ENCODE measurements at regions not wholly inside any gene's neighbourhood (a gene's known extent, or its start where the extent isn't known, plus 50 kb on each side); places are given as distances from the start of the nearest gene placed in this dataset.

DNA sequence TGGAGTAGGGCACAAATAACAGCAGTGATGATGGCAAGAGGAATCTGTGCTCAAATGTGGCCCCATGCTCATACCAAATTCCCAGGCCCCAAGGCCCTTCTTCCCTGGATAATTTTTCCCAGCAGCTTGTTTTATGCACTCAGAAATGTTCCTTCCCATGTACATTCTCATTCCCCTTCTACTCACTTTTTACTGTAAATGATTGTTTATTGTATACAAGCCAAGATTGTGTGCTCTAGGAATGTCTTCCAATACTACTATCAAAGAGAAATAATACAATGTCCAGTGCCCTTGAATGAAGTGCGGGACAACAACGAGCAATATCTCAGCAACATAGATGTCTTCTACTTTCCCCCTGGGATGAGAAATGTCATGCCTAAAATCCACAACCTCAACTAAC is 201.6 kb downstream of the ICOS start:
- TF ChIP-seq, protein P1, sequence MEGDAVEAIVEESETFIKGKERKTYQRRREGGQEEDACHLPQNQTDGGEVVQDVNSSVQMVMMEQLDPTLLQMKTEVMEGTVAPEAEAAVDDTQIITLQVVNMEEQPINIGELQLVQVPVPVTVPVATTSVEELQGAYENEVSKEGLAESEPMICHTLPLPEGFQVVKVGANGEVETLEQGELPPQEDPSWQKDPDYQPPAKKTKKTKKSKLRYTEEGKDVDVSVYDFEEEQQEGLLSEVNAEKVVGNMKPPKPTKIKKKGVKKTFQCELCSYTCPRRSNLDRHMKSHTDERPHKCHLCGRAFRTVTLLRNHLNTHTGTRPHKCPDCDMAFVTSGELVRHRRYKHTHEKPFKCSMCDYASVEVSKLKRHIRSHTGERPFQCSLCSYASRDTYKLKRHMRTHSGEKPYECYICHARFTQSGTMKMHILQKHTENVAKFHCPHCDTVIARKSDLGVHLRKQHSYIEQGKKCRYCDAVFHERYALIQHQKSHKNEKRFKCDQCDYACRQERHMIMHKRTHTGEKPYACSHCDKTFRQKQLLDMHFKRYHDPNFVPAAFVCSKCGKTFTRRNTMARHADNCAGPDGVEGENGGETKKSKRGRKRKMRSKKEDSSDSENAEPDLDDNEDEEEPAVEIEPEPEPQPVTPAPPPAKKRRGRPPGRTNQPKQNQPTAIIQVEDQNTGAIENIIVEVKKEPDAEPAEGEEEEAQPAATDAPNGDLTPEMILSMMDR (conservative IDR thresholded peaks at IDR 0.05; ENCODE audit: low read length) = no peak
- no peak for TF ChIP-seq EZH2phosphoT487 (IDR thresholded peaks at IDR 0.05; ENCODE audit: borderline replicate concordance)
